ENCODE measurements at regions not wholly inside any gene's neighbourhood (a gene's known extent, or its start where the extent isn't known, plus 50 kb on each side); places are given as distances from the start of the nearest gene placed in this dataset.

GRCh38 chr4:4627111-4627510 is 85.3 kb upstream of the STX18 start:
- H3K9me3 ChIP-seq (ENCODE audit: control insufficient read depth, low read length): no peaks in the 10 kb centered on the region
- intact Hi-C loops (cut with DNase I): no loop called here
- WGBS, 2 donors: 72 to 75% methylated on average over 4 of the region's 4 CpGs
- no peaks in the 10 kb centered on the region for H3K4me1 ChIP-seq (ENCODE audit: control insufficient read depth in 1 of 2, insufficient read depth in 2 of 2, low read length in 2 of 2)
- H3K27me3 ChIP-seq (ENCODE audit: control insufficient read depth in 1 of 2, insufficient read depth in 2 of 2, low read length in 1 of 2): no peaks in the 10 kb centered on the region
- no peak for DNase-seq
- H3K27ac ChIP-seq (ENCODE audit: low read depth in 1 of 2, low read length in 2 of 2): no peak overlapping the region
- no peak for ATAC-seq (ENCODE audit: low FRiP score)
- no peak overlapping the region for H3K4me3 ChIP-seq (ENCODE audit: low read length in 2 of 2)
- peaks cover 0 to 1% of the 10 kb centered on the region in 2 donors for H3K36me3 ChIP-seq (ENCODE audit: control insufficient read depth in 1 of 2, insufficient read depth in 2 of 2, low read length in 1 of 2)

DNA sequence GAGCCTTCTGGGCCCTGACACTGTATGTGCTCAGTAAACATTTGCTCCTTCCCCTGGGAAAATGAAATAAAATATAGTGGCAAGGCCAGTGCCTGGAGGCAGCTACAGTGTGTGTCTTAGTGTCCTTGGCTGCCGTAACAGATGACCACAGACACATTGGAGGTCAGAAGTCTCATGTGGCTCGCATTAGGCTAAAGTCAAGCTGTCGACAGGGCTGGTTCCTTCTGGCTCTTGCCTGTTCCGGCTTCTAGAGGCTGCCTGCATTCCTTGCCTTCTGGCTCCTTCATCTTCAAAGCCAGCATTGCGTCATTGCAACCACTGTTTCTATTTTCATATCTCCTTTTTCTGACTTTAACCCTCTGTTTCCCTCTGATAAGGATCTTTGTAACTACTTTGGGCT is 83.6 kb upstream of the STX18 start:
- DNase-seq (no peak), ATAC-seq (ENCODE audit: low FRiP score) (no peak)
- no peaks in the 10 kb centered on the region for H3K4me1 ChIP-seq (ENCODE audit: control insufficient read depth in 1 of 2, insufficient read depth in 2 of 2, low read length in 2 of 2)
- intact Hi-C loops (cut with DNase I): no loop called here
- no peak overlapping the region for H3K27ac ChIP-seq (ENCODE audit: low read depth in 1 of 2, low read length in 2 of 2)
- no peak overlapping the region for H3K4me3 ChIP-seq (ENCODE audit: low read length in 2 of 2)
- WGBS, 2 donors: 57 to 59% methylated on average over 5 of the region's 5 CpGs
- no peaks in the 10 kb centered on the region for H3K27me3 ChIP-seq (ENCODE audit: control insufficient read depth in 1 of 2, insufficient read depth in 2 of 2, low read length in 1 of 2)
- H3K9me3 ChIP-seq (ENCODE audit: control insufficient read depth, low read length): no peaks in the 10 kb centered on the region
- H3K36me3 ChIP-seq (ENCODE audit: control insufficient read depth in 1 of 2, insufficient read depth in 2 of 2, low read length in 1 of 2): peaks cover 0 to 1% of the 10 kb centered on the region in 2 donors

GRCh38 chr4:4624276-4624897 is 82.5 kb upstream of the STX18 start:
- intact Hi-C loops (cut with DNase I): no loop called here
- Histone ChIP-seq H3K9me3 (ENCODE audit: control insufficient read depth, low read length) (no peaks in the 10 kb centered on the region), H3K36me3 (ENCODE audit: control insufficient read depth in 1 of 2, insufficient read depth in 2 of 2, low read length in 1 of 2) (peaks cover 0 to 1% of the 10 kb centered on the region in 2 donors), H3K4me1 (ENCODE audit: control insufficient read depth in 1 of 2, insufficient read depth in 2 of 2, low read length in 2 of 2) (no peaks in the 10 kb centered on the region), H3K27ac (ENCODE audit: low read depth in 1 of 2, low read length in 2 of 2) (no peak overlapping the region), H3K4me3 (ENCODE audit: low read length in 2 of 2) (no peak overlapping the region), H3K27me3 (ENCODE audit: control insufficient read depth in 1 of 2, insufficient read depth in 2 of 2, low read length in 1 of 2) (no peaks in the 10 kb centered on the region)
- ATAC-seq (ENCODE audit: low FRiP score) (no peak), DNase-seq (no peak)
- WGBS, 2 donors: 76 to 80% methylated on average over 7 of the region's 7 CpGs

GRCh38 chr4:4619821-4620220 is 78.0 kb upstream of the STX18 start:
- no peaks in the 10 kb centered on the region for H3K4me1 ChIP-seq (ENCODE audit: control insufficient read depth in 1 of 2, insufficient read depth in 2 of 2, low read length in 2 of 2)
- ATAC-seq (ENCODE audit: low FRiP score) (no peak), DNase-seq (no peak)
- no peaks in the 10 kb centered on the region for H3K36me3 ChIP-seq (ENCODE audit: control insufficient read depth in 1 of 2, insufficient read depth in 2 of 2, low read length in 1 of 2)
- intact Hi-C loops (cut with DNase I): no loop called here
- H3K27ac ChIP-seq (ENCODE audit: low read depth in 1 of 2, low read length in 2 of 2): no peak overlapping the region
- whole genome bisulfite sequencing, 2 donors: 87% methylated on average over 5 of the region's 5 CpGs
- H3K9me3 ChIP-seq (ENCODE audit: control insufficient read depth, low read length): no peaks in the 10 kb centered on the region
- no peak overlapping the region for H3K4me3 ChIP-seq (ENCODE audit: low read length in 2 of 2)
- H3K27me3 ChIP-seq (ENCODE audit: control insufficient read depth in 1 of 2, insufficient read depth in 2 of 2, low read length in 1 of 2): no peaks in the 10 kb centered on the region

- Histone ChIP-seq H3K9me3 (ENCODE audit: control insufficient read depth, low read length) (no peaks in the 10 kb centered on the region), H3K27me3 (ENCODE audit: control insufficient read depth in 1 of 2, insufficient read depth in 2 of 2, low read length in 1 of 2) (no peaks in the 10 kb centered on the region), H3K4me1 (ENCODE audit: control insufficient read depth in 1 of 2, insufficient read depth in 2 of 2, low read length in 2 of 2) (no peaks in the 10 kb centered on the region), H3K36me3 (ENCODE audit: control insufficient read depth in 1 of 2, insufficient read depth in 2 of 2, low read length in 1 of 2) (no peaks in the 10 kb centered on the region), H3K27ac (ENCODE audit: low read depth in 1 of 2, low read length in 2 of 2) (no peak overlapping the region), H3K4me3 (ENCODE audit: low read length in 2 of 2) (no peak overlapping the region)
- no peak for ATAC-seq (ENCODE audit: low FRiP score)
- intact Hi-C loops (cut with DNase I): no loop called here
- no peak for DNase-seq
- WGBS, 2 donors: 41 to 49% methylated on average over 1 of the region's 1 CpG
Observed at GRCh38 chr4:4618847-4619246, 77.0 kb upstream of the STX18 start.

- Histone ChIP-seq H3K4me3 (ENCODE audit: low read length in 2 of 2) (no peak overlapping the region), H3K4me1 (ENCODE audit: control insufficient read depth in 1 of 2, insufficient read depth in 2 of 2, low read length in 2 of 2) (no peaks in the 10 kb centered on the region), H3K27me3 (ENCODE audit: control insufficient read depth in 1 of 2, insufficient read depth in 2 of 2, low read length in 1 of 2) (no peaks in the 10 kb centered on the region), H3K27ac (ENCODE audit: low read depth in 1 of 2, low read length in 2 of 2) (no peak overlapping the region), H3K36me3 (ENCODE audit: control insufficient read depth in 1 of 2, insufficient read depth in 2 of 2, low read length in 1 of 2) (no peaks in the 10 kb centered on the region), H3K9me3 (ENCODE audit: control insufficient read depth, low read length) (no peaks in the 10 kb centered on the region)
- no peak for ATAC-seq (ENCODE audit: low FRiP score)
- intact Hi-C loops (cut with DNase I): no loop called here
- DNase-seq: no peak
- WGBS, 2 donors: 37 to 42% methylated on average over 8 of the region's 8 CpGs
Observed at GRCh38 chr4:4614925-4615678, 73.3 kb upstream of the STX18 start.

DNA sequence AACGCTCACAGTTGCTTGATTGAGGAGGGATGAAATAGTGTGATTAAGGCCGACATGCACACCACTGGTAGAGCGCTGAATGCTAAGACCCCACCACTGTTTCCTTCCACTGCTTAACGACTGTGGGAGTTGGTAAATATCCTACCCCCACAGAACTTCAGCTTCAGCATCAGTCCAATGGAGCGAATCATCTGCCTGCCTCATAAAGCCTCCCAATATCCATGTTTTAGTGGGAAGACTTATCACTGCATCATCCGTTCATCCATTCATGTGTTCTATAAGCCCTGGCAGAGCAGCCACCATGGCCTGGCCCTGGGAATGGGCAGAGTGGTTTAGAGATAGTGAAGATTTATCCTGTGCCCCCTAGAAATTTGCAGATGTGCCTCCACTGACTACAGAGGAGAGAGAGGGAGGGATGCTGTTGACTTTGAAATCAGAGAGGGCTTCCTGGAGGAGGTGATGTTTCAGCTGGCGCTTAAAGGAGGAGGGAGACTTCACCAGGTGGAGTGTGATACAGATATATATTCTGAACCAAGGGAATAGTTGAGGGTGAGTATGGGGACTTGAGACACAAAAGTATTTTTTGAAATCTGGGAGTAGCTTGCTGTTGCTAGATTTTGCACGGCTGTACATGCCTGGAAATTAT is 71.9 kb upstream of the STX18 start:
- DNase-seq: no peak
- Histone ChIP-seq H3K4me3 (ENCODE audit: low read length in 2 of 2) (no peak overlapping the region), H3K9me3 (ENCODE audit: control insufficient read depth, low read length) (no peaks in the 10 kb centered on the region), H3K27ac (ENCODE audit: low read depth in 1 of 2, low read length in 2 of 2) (no peak overlapping the region), H3K4me1 (ENCODE audit: control insufficient read depth in 1 of 2, insufficient read depth in 2 of 2, low read length in 2 of 2) (no peaks in the 10 kb centered on the region), H3K36me3 (ENCODE audit: control insufficient read depth in 1 of 2, insufficient read depth in 2 of 2, low read length in 1 of 2) (no peaks in the 10 kb centered on the region), H3K27me3 (ENCODE audit: control insufficient read depth in 1 of 2, insufficient read depth in 2 of 2, low read length in 1 of 2) (no peaks in the 10 kb centered on the region)
- intact Hi-C loops (cut with DNase I): no loop called here
- WGBS, 2 donors: 94% methylated on average over 8 of the region's 8 CpGs
- ATAC-seq (ENCODE audit: low FRiP score): no peak

- intact Hi-C loops (cut with DNase I): no loop called here
Observed at GRCh38 chr4:4613126-4613465, 71.2 kb upstream of the STX18 start.

GRCh38 chr4:4610672-4611071 is 68.8 kb upstream of the STX18 start:
- H3K27ac ChIP-seq (ENCODE audit: low read depth in 1 of 2, low read length in 2 of 2): no peak overlapping the region
- H3K4me3 ChIP-seq (ENCODE audit: low read length in 2 of 2): no peak overlapping the region
- 73 to 81% methylated on average over 7 of the region's 7 CpGs for WGBS, 2 donors
- H3K27me3 ChIP-seq (ENCODE audit: control insufficient read depth in 1 of 2, insufficient read depth in 2 of 2, low read length in 1 of 2): no peaks in the 10 kb centered on the region
- H3K36me3 ChIP-seq (ENCODE audit: control insufficient read depth in 1 of 2, insufficient read depth in 2 of 2, low read length in 1 of 2): no peaks in the 10 kb centered on the region
- H3K9me3 ChIP-seq (ENCODE audit: control insufficient read depth, low read length): no peaks in the 10 kb centered on the region
- DNase-seq: no peak
- no peaks in the 10 kb centered on the region for H3K4me1 ChIP-seq (ENCODE audit: control insufficient read depth in 1 of 2, insufficient read depth in 2 of 2, low read length in 2 of 2)
- intact Hi-C loops (cut with DNase I): no loop called here
- no peak for ATAC-seq (ENCODE audit: low FRiP score)

More at GRCh38 chr4:4613126-4613465, 71.2 kb upstream of the STX18 start:
- 76 to 83% methylated on average over 2 of the region's 2 CpGs for WGBS, 2 donors
- no peak for ATAC-seq (ENCODE audit: low FRiP score)
- Histone ChIP-seq H3K9me3 (ENCODE audit: control insufficient read depth, low read length) (no peaks in the 10 kb centered on the region), H3K36me3 (ENCODE audit: control insufficient read depth in 1 of 2, insufficient read depth in 2 of 2, low read length in 1 of 2) (no peaks in the 10 kb centered on the region), H3K4me1 (ENCODE audit: control insufficient read depth in 1 of 2, insufficient read depth in 2 of 2, low read length in 2 of 2) (no peaks in the 10 kb centered on the region), H3K27ac (ENCODE audit: low read depth in 1 of 2, low read length in 2 of 2) (no peak overlapping the region), H3K27me3 (ENCODE audit: control insufficient read depth in 1 of 2, insufficient read depth in 2 of 2, low read length in 1 of 2) (no peaks in the 10 kb centered on the region), H3K4me3 (ENCODE audit: low read length in 2 of 2) (no peak overlapping the region)
- no peak for DNase-seq
